ENCODE measurements at regions not wholly inside any gene's neighbourhood (a gene's known extent, or its start where the extent isn't known, plus 50 kb on each side); places are given as distances from the start of the nearest gene placed in this dataset.

DNA sequence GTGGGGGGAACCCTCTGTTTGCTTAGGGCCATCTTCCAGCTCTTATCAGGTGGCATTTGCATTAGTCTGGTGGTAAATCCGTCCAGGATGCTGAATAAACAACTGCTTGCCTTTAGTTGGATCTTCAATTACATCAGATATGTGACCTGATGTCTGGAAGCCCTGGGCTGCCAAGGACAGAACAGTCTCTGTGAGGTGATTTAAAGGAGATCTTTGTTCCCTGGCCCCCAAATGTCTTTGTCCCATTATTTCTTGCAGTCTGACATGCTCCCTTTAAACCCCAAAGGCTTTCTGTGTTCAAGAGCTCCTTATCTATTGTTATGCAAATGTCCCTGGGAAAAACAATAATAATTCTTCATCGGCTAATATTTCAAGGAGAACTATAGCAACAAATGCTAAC is 84.6 kb upstream of the SPTLC3 start:
- no peak for TF ChIP-seq CTCF (IDR thresholded peaks at IDR 0.05; ENCODE audit: low read depth, low read length)
- no peak for DNase-seq (ENCODE audit: extremely low read depth, low read depth)

DNA sequence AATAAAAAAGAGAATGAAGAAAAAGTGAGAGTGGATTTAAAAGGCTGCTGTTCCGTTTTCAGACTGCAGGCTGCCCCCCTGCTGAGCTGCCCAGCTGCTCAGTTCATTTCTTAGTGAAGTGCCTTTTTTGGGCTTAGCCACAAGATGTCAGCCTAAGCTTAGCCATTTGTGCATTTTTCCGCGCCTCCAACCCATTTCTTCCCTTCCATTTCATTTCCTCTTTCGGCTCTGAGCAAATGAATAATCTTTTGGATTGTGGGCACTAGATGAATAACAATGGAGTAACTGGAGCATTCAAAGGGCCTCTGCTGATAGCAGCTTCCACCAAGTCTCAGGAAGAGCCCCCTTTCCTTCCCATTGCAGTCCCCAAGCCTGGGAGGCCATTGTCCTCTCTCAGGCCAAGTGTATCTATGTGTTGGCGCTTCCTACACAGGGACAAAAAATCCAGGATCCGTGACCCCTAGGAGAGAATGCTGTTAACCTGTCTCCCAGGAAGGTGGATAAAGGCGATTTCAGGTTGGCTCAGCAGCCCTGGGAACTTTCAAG is 83.5 kb upstream of the SPTLC3 start:
- TF ChIP-seq CTCF (IDR thresholded peaks at IDR 0.05; ENCODE audit: low read depth, low read length): peak; percentile 88
- DNase-seq (ENCODE audit: extremely low read depth, low read depth): peak; percentile 44

- TF ChIP-seq CTCF (IDR thresholded peaks at IDR 0.05; ENCODE audit: low read depth, low read length): no peak
- DNase-seq (ENCODE audit: extremely low read depth, low read depth): no peak
These were observed 82.6 kb upstream of the SPTLC3 start for GRCh38 chr20:12925863-12926793.

- no peak for DNase-seq (ENCODE audit: extremely low read depth, low read depth)
- no peak for TF ChIP-seq CTCF (IDR thresholded peaks at IDR 0.05; ENCODE audit: low read depth, low read length)
These were observed 81.3 kb upstream of the SPTLC3 start for GRCh38 chr20:12927489-12927888.

DNA sequence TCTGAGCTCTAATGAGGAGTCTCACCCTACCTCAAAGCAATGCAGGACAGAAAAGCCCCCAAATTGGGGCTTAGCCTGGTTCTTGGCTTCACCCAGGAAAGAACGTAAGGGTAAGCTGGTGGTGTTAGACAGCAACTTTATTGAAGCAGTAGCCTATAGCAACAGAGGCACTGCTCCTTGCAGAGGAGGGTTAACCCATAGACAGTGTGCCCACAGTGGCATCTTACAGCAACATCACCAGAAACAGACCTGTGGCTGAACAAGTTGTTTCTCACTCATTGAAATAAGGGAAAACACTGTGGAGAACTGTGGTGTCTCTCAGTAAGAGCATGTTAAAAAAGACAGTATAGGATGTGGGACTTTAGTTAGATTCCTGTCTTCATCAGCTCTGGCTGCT is 80.4 kb upstream of the SPTLC3 start:
- no peak for DNase-seq (ENCODE audit: extremely low read depth, low read depth)
- TF ChIP-seq CTCF (IDR thresholded peaks at IDR 0.05; ENCODE audit: low read depth, low read length): no peak

- TF ChIP-seq CTCF (IDR thresholded peaks at IDR 0.05; ENCODE audit: low read depth, low read length): no peak
- no peak for DNase-seq (ENCODE audit: extremely low read depth, low read depth)
These were observed 79.9 kb upstream of the SPTLC3 start for GRCh38 chr20:12928755-12929401.

GRCh38 chr20:12936020-12936419 is 72.8 kb upstream of the SPTLC3 start:
- DNase-seq (ENCODE audit: extremely low read depth, low read depth): no peak

More at GRCh38 chr20:12936020-12936419, 72.8 kb upstream of the SPTLC3 start:
- no peak for TF ChIP-seq CTCF (IDR thresholded peaks at IDR 0.05; ENCODE audit: low read depth, low read length)

Data from AG09319 (cell line).